ENCODE measurements at regions not wholly inside any gene's neighbourhood (a gene's known extent, or its start where the extent isn't known, plus 50 kb on each side); places are given as distances from the start of the nearest gene placed in this dataset.

DNA sequence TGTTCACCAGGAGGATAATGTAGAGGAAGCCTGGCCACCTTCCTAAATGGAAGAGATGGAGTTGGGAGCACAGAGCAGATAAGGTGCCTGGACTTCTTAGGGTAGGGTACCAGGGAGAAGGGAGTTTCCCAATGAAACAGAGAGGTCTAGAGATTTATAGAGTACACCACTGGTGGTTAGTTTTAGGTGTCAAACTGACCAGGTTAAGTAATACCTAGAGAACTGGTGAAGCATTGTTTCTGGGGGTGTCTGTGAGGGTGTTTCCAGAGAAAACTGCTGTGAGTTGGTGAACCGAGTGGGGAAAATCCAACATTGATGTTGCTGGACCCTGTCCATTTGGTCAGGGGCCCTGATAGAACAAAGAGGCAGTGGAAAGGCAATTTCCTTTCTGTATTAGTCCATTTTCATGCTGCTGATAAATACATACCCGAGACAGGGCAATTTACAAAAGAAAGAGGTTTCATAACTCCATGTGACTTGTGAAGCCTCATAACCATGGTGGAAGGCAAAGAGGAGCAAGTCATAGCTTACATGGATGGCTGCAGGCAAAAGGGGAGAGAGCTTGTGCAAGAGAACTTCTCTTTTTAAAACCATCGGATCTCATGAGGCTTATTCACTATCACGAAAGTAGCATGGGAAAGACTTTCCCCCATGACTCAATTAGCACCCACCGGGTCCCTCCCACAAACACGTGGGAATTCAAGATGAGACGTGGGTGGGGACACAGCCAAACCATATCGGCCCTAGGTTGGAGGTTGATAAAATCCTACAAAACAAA, 260.8 kb downstream of the CBLN2 start:
- TF ChIP-seq, protein P1, sequence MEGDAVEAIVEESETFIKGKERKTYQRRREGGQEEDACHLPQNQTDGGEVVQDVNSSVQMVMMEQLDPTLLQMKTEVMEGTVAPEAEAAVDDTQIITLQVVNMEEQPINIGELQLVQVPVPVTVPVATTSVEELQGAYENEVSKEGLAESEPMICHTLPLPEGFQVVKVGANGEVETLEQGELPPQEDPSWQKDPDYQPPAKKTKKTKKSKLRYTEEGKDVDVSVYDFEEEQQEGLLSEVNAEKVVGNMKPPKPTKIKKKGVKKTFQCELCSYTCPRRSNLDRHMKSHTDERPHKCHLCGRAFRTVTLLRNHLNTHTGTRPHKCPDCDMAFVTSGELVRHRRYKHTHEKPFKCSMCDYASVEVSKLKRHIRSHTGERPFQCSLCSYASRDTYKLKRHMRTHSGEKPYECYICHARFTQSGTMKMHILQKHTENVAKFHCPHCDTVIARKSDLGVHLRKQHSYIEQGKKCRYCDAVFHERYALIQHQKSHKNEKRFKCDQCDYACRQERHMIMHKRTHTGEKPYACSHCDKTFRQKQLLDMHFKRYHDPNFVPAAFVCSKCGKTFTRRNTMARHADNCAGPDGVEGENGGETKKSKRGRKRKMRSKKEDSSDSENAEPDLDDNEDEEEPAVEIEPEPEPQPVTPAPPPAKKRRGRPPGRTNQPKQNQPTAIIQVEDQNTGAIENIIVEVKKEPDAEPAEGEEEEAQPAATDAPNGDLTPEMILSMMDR (IDR thresholded peaks at IDR 0.05; ENCODE audit: borderline replicate concordance, extremely low read depth, low read length, poor library complexity, severe bottlenecking) = no peak
- TF ChIP-seq EZH2 (IDR thresholded peaks at IDR 0.05; ENCODE audit: borderline replicate concordance, low read depth, low read length, severe bottlenecking) = no peak
